ENCODE measurements at regions not wholly inside any gene's neighbourhood (a gene's known extent, or its start where the extent isn't known, plus 50 kb on each side); places are given as distances from the start of the nearest gene placed in this dataset.

DNA sequence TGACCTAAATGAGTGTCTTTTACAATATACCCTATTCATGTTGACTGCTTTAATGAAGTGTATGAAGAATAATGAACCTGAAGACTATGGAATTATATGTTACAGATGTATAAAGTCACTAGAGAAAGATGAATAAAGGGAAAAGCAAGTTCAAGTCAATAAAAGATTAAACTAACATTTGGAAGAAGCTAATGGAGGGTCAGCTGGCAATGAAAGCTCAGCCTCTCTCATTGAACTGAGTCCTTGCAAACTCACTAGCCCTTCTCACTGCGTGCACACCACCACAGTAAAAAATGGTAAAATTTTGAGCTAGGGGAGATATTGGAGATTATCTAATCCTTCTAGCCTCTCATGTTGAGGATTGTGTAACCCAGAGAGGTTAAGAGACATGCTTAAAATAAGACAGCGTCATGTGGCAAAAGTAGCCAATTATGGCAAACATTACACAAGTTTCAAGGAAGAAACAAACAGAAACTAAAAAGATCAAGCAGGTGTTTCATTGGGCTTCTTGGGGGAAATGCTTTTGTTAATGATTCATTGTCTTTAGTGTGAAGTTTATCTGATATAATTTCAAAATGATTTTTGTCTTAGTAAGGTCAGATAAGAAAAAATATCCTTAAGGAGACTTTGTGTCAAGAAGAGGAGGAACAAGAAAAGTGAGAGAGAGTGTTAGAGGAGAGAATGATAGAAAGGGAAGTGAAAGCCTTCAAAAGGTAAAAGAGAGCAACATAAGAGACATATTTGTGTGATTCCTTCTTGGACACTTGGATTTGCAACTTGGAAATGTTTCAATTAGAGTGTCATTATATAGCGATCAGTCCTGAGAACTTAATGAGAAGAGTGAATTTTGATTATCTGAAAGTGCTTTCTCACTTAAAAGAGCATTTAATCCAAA lies 893.7 kb upstream of the FAM98A start:
- no peak for DNase-seq

DNA sequence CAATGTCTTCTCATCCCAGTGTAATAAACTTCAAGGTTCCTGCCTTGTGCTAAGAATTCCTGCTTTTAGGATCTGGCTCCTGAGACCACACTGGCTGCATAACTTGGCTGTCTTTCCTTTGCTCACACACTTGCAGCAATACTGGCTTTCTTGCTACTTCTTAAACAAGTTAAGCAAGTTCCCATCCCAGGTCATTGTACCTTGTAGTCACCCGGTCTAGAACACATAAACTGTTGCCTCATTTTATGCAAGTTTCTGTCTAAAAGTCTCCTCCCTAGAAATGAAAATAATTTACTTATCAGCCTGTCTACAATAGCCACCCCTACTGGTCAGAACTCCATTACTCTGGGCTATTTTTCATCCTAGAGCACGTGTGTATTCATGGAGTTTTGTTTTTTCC lies 887.9 kb upstream of the FAM98A start:
- DNase-seq, result no peak

DNA sequence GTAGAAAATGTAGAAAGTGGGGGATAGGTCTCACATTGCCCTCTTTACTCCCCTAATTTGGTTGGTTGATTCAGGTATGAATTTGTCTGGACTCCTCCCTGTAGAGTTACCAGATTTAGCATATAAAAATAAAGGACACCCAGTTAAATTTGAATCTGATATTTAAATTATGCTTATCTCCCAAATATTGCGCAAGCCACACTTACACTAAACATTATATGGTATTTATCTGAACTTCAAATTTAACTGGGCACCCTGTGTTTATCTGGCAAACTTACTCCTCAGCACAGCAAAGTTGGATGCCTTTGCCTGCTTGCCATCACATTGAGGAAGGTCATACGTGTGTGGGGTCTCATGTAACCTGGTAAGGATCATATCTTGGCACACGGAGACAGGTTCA lies 882.4 kb upstream of the FAM98A start:
- DNase-seq, result no peak

DNA sequence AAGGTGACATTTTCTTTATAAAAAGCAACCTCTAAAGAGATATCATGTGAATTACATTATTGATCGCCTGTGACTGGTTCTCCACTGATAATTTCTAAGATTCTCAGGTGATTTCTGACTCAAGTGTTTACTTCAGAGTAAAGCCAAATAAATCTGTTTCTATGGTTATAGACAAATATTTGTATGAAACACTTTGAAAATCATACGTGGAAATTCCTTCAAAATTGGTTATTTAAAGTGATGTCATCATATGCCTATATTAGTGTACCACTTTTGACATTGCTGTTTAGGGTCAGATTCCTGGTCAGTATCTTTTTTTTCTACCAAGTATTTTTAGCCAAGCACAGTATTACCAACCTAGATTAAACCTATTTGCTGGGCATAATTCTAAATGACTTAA lies 881.3 kb upstream of the FAM98A start:
- DNase-seq, result no peak

DNA sequence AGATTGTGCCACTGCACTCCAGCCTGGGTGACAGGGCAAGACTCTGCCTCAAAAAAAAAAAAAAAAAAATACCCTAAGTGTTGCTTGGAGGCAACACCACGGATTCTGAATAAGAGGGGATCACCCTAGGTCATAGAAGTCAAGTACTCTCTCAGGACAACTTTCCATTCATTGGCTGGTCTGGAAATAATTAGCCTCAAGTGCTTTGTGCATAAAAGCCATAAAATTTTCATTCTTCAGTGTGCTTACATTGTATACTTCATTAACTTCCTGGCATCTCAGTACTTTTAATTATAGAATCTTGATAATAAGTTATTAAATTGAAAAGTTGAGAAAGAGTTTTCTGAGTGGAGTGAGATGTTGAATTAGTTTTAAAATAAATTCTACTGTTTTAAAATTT lies 876.1 kb upstream of the FAM98A start:
- no peak for DNase-seq

DNA sequence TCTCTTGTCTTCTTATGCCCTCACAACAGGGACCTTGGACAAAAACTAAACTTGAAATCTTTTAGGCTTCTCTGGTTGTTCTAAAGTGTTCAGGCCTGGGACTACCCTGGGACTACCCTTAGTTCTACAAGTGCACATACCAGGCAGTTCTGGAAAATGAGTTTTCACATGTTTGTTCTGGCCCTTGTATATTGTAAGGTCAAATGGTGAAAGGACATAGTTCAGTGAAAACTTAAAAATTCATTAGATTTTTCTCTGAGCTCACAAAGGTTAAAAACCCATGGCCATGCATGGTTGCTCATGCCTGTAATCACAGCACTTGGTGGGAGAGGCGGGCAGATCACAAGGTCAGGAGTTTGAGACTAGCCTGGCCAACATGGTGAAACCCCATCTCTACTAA lies 875.5 kb upstream of the FAM98A start:
- no peak for DNase-seq

DNA sequence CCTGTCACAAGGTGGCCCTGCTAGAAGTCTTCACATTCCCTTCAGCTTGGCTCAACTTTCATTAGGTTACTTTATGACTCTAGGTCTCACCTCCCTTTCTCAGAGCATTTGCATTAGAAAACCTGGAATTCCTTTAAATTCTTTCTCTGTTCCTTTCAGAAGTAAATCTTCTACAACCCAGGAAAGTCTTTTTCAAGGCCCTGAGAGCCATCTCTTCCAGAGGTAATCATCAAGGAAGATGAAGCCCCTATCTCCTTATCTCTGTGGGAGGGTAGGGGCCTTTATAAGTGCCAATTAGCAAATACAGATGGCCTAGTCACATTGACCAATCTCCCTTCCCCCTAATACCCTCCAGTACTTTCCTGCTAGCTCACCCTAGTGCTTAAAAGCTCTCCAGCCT lies 848.0 kb upstream of the FAM98A start:
- DNase-seq, result no peak

DNA sequence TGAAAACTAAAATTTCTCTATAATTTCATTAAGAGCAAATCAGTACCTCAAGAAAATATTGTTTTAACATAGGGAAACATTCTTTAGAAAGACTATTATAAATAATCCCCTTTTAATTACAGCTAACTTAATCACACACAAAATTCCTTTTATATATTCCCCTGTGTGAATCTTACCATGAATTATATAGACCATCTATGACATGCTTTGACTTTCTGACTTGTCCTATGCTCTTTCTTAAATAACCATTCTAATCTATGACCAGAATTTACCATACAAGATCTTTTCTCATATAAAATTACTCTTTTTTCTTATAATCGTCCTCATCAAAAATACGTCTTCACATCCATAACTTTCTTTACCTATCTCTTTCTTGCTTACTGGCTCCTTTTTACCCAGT lies 824.2 kb upstream of the FAM98A start:
- DNase-seq, result no peak

DNA sequence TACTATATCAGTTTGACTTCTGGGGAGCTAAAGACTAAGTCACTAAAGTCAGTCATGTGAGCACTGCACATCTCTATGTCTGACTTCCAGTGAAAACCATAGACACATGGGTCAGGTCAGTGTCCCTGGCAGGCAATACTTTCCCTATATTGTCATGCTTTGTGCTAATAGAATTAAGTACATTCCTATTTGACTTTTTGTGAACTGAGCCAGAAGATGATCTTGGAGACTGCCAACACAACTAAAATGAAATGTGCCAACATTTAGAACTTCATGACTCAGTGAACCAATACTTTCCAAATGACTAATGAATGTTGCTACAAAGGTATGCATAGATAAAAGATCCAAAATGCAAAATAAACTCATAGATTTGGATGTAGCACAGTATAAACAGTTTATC lies 820.8 kb upstream of the FAM98A start:
- no peak for DNase-seq

DNA sequence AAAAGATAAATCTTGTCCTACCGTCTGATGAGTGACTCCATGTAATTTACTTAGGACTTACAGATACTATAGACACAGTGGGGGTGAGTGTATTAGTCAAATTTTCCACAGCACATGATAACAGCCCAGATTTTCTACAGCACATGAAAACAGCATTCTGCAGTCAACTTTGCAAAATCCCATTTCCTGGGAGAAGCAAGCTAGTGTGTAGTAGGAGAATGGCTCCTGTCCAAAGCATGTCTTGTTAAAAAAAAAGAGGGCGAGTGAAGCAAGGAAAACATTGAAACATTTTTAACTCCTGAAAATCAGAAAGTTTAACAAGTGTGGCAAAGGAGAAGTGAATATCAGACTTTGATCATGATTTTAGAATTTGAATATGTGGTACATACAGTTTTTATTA lies 817.8 kb upstream of the FAM98A start:
- DNase-seq, result no peak

DNA sequence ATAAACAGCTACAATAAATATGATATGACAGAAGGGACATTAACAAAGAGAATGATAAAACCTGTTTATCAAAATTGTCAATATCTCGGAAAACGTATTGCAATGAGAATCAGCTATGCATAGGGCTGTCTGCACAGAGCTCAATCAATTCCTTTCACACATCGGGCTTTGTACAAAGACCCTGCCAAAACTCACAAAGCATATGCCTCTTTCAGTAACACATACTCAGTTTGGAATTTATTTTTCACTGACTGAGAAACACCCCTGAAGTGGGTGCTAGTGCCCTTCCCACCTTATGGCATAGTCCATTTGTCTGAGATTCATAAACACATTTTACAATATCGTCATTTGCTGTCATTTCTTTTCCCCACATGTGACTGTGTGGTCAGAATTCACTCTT lies 815.8 kb upstream of the FAM98A start:
- DNase-seq, result no peak

DNA sequence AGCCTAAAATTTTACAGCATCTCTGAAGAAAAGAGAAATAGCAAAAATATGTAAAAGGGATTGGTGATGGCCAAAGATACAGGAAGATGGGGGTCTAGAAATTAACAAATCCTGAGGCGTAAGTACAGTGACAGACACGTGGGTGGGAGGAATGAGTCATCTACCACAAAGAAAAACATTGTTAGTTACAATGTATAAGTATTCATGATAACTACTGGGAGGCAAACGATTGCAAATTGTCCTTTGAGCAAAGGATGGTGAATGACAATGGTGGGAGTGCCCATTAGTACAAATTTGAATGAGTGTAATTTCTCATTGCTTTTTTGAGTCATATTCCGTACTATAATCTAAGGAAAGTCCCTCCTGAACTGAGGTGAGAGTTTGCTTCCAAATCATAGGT lies 809.0 kb upstream of the FAM98A start:
- no peak for DNase-seq

DNA sequence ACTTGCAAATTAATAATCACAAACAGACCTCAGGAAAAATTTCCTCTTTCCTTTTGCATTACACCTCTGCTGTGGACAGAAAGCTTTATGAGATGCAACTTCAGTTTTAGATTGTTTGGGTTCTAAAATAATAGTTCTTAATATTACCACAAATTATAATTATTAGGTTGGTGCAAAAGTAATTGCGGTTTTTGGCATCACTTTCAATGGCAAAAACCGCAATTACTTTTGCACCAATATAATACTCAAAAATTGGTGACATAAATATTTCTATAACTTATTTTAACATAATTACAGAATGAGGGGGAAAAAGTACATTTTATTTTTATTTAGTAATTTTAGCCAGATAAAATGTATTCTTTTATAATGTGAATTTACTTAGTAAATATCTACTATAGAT lies 804.4 kb upstream of the FAM98A start:
- no peak for DNase-seq

DNA sequence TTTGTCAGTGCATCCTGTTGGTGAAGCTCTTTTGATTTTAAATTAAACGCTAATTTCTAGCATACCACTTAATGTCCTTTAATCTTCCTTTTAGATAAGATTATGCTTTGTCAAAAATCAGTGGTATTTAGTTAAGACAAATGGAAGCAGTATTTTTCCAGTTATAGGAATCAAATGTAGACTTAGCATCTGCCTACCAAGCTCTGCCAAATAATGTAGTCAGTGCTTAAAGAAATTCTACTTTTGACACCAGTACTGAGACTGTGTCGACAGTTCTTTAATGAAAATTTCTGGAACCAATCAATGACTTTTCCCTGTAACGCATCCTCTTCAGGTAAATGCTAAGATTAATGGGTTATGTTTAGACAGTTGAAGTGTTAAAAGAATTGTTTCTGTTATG lies 803.3 kb upstream of the FAM98A start:
- DNase-seq, result no peak

DNA sequence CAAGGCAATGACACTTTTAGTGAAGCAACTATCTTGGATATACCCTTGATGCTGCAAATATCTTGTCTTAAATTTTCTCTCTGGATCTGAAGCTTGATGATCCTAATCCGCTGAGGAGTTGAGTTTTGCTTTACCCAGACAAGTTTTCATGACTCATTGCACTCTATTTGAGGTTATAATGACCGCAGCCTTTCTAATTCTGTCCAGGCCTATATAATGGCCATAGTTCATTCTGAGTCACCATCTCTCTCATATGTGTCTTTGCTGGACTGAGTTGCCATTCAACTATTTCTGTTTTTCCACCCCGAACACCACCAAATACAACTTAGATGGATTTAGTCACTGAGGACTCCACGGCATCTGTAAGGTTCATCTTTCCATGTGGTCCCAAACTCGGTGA lies 802.1 kb upstream of the FAM98A start:
- no peak for DNase-seq

DNA sequence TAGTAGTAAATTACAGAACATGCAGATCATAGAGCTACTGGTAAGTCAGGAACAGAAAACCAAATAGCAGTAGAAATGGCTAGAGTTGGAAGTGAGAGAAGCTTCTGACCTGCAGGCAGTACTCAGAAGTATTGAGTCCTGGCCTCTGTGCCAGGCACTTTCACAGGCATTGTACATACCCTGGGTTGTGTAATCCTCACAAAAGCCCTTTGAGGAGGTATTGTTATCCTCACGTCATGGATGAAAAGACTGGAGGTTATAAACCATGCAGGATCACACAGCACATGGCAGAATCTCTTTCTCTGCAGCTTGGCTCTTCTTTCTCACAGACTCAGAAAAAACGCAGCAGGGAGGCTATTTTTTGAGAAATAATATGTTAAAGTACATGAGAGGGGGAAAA lies 789.3 kb upstream of the FAM98A start:
- DNase-seq, result no peak

DNA sequence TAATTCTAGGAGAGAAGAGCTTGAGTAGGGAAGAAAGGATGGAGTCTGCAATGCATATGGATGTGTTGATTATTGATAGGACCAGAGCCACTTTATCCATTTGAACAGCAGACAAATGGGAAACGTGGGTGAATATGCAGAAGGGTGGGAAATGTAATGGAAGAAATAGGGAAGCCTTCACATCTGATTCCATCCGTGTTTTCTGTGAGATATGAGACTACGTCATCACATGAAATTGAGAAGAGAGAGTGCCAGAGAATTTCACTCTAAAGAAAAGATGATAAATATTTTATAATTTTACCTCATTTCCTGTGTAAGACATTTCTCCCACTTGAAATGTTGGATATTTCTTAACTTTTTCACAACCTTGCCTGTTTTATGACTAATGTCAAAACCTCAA lies 788.4 kb upstream of the FAM98A start:
- no peak for DNase-seq

DNA sequence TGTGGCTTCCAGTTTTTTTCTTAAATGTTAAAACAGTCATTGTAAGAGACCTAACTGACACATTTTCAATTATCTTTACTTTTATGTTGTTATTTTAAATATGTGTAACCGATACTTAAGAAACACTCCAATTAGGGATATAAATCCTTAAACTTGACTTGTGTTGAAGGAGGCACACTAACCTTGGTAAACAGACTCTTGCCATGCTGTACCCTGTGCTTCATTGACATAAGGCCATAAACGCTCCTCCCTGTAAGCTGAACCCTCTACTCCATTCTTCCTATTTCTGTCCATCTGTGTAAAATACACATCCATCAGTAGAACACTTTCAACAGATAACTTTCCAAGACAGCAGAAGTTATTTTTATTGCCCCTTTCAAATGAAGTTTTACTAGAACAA lies 780.5 kb upstream of the FAM98A start:
- DNase-seq, result no peak

DNA sequence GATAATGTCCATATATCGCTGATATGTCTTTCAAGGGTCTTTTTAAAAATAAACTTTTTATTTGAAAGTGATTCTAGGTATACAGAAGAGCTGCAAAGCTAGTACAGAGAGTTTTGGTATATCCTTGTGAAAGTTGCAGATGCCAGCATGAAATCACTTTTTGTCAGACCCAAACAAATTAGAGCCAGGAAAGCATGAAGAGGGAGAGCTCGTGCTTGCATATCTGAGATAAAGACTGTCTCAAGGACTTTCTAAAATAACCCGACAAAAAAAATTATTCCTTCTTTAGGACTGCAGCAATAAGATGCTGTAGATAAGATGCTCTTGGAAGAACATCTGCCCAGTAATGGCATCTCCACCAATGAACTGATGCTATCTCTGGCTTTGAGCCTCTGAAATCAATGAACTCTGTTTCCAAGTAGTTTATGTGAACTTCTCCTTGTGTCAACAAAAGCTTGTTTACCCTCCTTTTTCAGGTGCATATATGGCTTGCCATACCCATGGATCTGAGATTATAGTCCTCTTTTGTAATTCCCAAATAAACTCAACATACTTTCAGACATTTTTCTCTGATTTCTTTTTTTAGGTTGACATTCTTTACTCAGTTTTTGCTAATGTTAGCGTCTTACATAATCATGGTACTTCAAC lies 774.6 kb upstream of the FAM98A start:
- no peak for DNase-seq

DNA sequence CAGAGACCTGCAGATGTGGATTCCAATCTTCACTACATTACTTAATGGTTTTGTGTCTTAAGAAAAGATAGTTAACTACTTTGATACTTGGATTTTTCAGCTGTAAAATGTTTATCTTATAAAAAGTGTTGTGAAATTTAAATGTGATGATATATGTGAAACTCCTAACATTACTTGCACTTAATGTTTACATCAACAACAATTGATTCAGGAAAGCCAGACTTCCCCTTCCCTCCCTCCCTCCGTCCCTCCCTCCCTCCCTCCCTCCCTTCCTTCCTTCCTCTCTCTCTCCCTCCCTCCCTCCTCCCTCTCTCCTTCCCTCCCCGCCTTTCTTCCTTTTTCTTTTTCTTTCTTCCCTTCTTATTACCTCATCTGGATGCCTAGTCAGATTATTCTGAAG lies 773.9 kb upstream of the FAM98A start:
- no peak for DNase-seq

DNA sequence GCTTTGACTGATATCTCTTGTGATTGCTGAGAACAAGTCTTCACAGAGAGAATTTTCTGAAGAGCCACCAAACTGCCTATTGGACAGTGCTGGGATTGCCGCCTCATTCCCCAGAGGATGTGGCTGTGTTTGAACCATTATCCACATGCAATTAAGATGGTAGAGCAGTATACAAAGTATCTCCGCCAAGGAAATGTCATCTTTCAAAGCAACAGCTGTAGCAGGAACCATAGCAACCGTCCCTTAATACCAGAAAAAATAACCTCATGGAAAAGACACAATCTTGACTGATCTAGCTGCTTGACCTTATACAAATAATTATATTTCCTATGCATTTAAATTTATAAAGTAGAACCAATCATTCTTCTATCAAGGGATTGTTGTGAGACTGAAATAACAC lies 772.6 kb upstream of the FAM98A start:
- DNase-seq, result no peak

DNA sequence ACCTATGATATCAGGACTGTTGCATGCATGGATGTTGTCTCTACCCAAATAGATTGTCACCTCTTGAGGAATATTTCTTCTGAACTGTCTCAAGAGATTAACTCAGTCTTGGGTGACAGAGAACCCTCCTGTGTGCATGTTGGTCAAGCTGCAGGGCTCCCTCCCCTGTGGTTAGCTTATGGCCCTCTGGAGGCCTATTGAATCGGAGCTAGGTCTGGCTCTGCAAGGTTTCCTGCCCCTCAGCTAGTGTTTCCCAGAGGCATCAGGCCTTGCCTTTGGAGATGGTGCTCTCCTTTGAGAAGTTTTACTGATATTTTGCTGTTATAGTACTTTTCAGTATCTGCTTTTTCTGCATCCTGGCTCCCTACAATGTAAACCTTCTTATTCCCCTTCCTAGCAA lies 769.2 kb upstream of the FAM98A start:
- DNase-seq, result no peak

DNA sequence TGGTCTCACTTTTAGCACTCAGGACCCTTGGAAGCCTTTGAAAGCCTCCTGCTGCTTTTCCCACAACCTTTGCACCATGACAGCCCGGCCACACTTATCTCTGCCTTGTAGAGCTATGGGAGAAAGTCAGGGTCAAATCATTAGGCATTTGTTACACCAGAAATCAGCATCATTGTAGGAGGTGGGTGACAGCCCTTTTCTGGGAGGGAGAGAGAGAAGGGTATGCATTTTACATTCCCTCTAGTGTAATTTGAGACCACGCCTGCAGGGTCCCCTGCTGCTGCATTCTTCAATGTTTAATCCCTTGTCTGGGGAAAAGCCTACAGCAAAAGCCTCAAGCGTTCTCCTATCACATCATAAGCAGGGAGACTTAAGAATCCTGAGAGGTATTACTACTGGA lies 766.8 kb upstream of the FAM98A start:
- DNase-seq, result no peak

DNA sequence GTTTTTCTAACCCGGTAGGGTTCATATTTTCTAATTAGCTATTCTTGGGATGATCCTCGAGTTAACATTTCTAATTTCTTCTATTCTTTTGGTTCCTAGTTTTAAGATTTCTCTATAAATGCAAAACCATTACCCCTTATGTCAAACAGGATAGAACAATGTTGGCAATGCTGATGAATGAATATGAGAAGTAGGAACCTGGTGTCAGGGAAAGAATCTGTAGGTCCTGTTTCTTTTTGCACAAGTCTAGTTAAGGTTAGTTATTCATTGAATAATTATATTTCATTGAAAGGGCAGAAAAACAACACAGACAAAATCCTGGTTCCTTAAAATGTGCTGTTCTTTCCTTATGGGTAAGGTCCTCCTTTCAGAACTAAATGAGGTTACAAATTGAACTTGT lies 766.4 kb upstream of the FAM98A start:
- DNase-seq, result no peak

Data from NCI-H2081 (cell line).